H9 (cell line): ENCODE measurements at regions not wholly inside any gene's neighbourhood (a gene's known extent, or its start where the extent isn't known, plus 50 kb on each side); places are given as distances from the start of the nearest gene placed in this dataset.

Experiments
- DNase-seq: peaks from one replicate; pipeline ENCODE4 v3.0.0-alpha.2; 2017
- H2AFZ ChIP-seq: one replicate; pipeline ENCODE4 v1.6.1; 2013; ENCODE audit warnings: mild to moderate bottlenecking, low read length, control low read depth, moderate library complexity
- H2AK5ac ChIP-seq: 2 replicates; pipeline ENCODE4 v1.6.1; 2013; ENCODE audit warnings: low read length, control low read depth, mixed read lengths; ENCODE audit not compliant: insufficient read length
- H2BK120ac ChIP-seq: one replicate; pipeline ENCODE4 v1.6.1; 2013; ENCODE audit warnings: low read depth, mild to moderate bottlenecking, low read length, control low read depth, inconsistent platforms; ENCODE audit not compliant: poor library complexity, severe bottlenecking
- H2BK12ac ChIP-seq: 2 replicates; pipeline ENCODE4 v1.6.1; 2013; ENCODE audit warnings: low read length, control low read depth, mixed read lengths, low read depth; ENCODE audit not compliant: insufficient read length
- H2BK15ac ChIP-seq: 2 replicates; pipeline ENCODE4 v1.6.1; 2013; ENCODE audit warnings: low read depth, low read length, control low read depth
- H2BK20ac ChIP-seq: one replicate; pipeline ENCODE4 v1.6.1; 2013; ENCODE audit warnings: low read depth, mild to moderate bottlenecking, low read length, control low read depth, inconsistent platforms; ENCODE audit not compliant: poor library complexity, severe bottlenecking
- H2BK5ac ChIP-seq: 2 replicates; pipeline ENCODE4 v1.6.1; 2013; ENCODE audit warnings: low read length, control low read depth, mixed read lengths; ENCODE audit not compliant: insufficient read length
- H3K14ac ChIP-seq: 2 replicates; pipeline ENCODE4 v1.6.1; 2013; ENCODE audit warnings: low read length, control low read depth; ENCODE audit not compliant: insufficient read depth
- H3K18ac ChIP-seq: 2 replicates; pipeline ENCODE4 v1.6.1; 2013; ENCODE audit warnings: low read depth, mild to moderate bottlenecking, mixed read lengths, low read length, control low read depth; ENCODE audit not compliant: insufficient read length
- H3K23ac ChIP-seq: 2 replicates; pipeline ENCODE4 v1.6.1; 2013; ENCODE audit warnings: low read length, control low read depth, mixed read lengths, low read depth; ENCODE audit not compliant: insufficient read length
- H3K23me2 ChIP-seq: 2 replicates; pipeline ENCODE4 v1.6.1; 2013; ENCODE audit warnings: low read depth, mild to moderate bottlenecking, mixed read lengths, low read length, control low read depth; ENCODE audit not compliant: insufficient read length, poor library complexity, severe bottlenecking
- H3K27ac ChIP-seq: 2 replicates; pipeline ENCODE4 v1.5.1; 2013; ENCODE audit warnings: low read length, control low read depth, mixed read lengths, low read depth; ENCODE audit not compliant: insufficient read length
- H3K27me3 ChIP-seq: 2 replicates; pipeline ENCODE4 v1.6.1; 2013; ENCODE audit warnings: low read length, control low read depth, inconsistent platforms; ENCODE audit not compliant: insufficient read depth
- H3K4ac ChIP-seq: 2 replicates; pipeline ENCODE4 v1.6.1; 2013; ENCODE audit warnings: low read depth, mild to moderate bottlenecking, control low read depth, inconsistent platforms, low read length, moderate library complexity
- H3K4me1 ChIP-seq: 2 replicates; pipeline ENCODE4 v1.6.1; 2013; ENCODE audit warnings: low read length, control low read depth, inconsistent platforms; ENCODE audit not compliant: insufficient read depth
- H3K4me2 ChIP-seq: 2 replicates; pipeline ENCODE4 v1.6.1; 2013; ENCODE audit warnings: low read length, control low read depth, mixed read lengths; ENCODE audit not compliant: insufficient read length, insufficient read depth
- H3K56ac ChIP-seq: 2 replicates; pipeline ENCODE4 v1.6.1; 2013; ENCODE audit warnings: low read depth, mild to moderate bottlenecking, mixed read lengths, low read length, control low read depth; ENCODE audit not compliant: insufficient read length
- H3K79me1 ChIP-seq: 2 replicates; pipeline ENCODE4 v1.6.1; 2013; ENCODE audit warnings: low read depth, mild to moderate bottlenecking, moderate library complexity, low read length, control low read depth, inconsistent platforms; ENCODE audit not compliant: insufficient read depth, poor library complexity, severe bottlenecking
- H3K79me2 ChIP-seq: 2 replicates; pipeline ENCODE4 v1.6.1; 2013; ENCODE audit warnings: low read length, control low read depth, inconsistent platforms; ENCODE audit not compliant: insufficient read depth
- H3K9ac ChIP-seq: 2 replicates; pipeline ENCODE4 v1.6.1; 2013; ENCODE audit warnings: low read length, control low read depth, mixed read lengths; ENCODE audit not compliant: insufficient read length; ENCODE audit errors: extremely low read depth
- H3K9me3 ChIP-seq: one replicate; pipeline ENCODE4 v1.6.1; 2013; ENCODE audit warnings: low read depth, low read length, inconsistent platforms; ENCODE audit not compliant: control insufficient read depth
- H3T11ph ChIP-seq: one replicate; pipeline ENCODE4 v1.6.1; 2013; ENCODE audit warnings: mild to moderate bottlenecking, low read length, control low read depth, inconsistent platforms
- H4K20me1 ChIP-seq: one replicate; pipeline ENCODE4 v1.6.1; 2013; ENCODE audit not compliant: control insufficient read depth, insufficient read length, insufficient read depth
- H4K5ac ChIP-seq: 2 replicates; pipeline ENCODE4 v1.6.1; 2013; ENCODE audit warnings: low read depth, mild to moderate bottlenecking, mixed read lengths, low read length, control low read depth; ENCODE audit not compliant: insufficient read length
- H4K8ac ChIP-seq: replicated peaks from 2 replicates; pipeline ENCODE4 v1.6.1; 2013; ENCODE audit warnings: low read length, control low read depth, mixed read lengths, low read depth; ENCODE audit not compliant: insufficient read length
- H4K91ac ChIP-seq: 2 replicates; pipeline ENCODE4 v1.6.1; 2013; ENCODE audit warnings: low read depth, mild to moderate bottlenecking, moderate library complexity, mixed read lengths, low read length, control low read depth; ENCODE audit not compliant: insufficient read length
- H3K27ac Mint-ChIP-seq, 3 experiments: 2 replicates in 2 of 3; 3 replicates in 1 of 3; pipeline ENCODE4 v1.8.0; 2020 to 2021; ENCODE audit warnings: mixed read lengths in 3 of 3, mild to moderate bottlenecking in 1 of 3, moderate library complexity in 1 of 3
- H3K27me3 Mint-ChIP-seq: 2 replicates; pipeline ENCODE4 v1.8.0; 2021; ENCODE audit warnings: low read depth, mild to moderate bottlenecking, moderate library complexity, mixed read lengths
- H3K36me3 Mint-ChIP-seq, 3 experiments: 2 replicates in 2 of 3; 3 replicates in 1 of 3; pipeline ENCODE4 v1.8.0; 2020 to 2021; ENCODE audit warnings: low read depth in 3 of 3, mixed read lengths in 3 of 3; ENCODE audit not compliant: insufficient read depth in 1 of 3
- H3K4me1 Mint-ChIP-seq, 2 experiments: 2 replicates each; pipeline ENCODE4 v1.8.0; 2020; ENCODE audit warnings: mixed read lengths in 2 of 2
- H3K4me3 Mint-ChIP-seq, 2 experiments: 2 replicates in 1 of 2; 3 replicates in 1 of 2; pipeline ENCODE4 v1.8.0; 2020 to 2021; ENCODE audit warnings: mild to moderate bottlenecking in 2 of 2, mixed read lengths in 2 of 2, moderate library complexity in 1 of 2
- H3K9me3 Mint-ChIP-seq, 2 experiments: 2 replicates in 1 of 2; 3 replicates in 1 of 2; pipeline ENCODE4 v1.8.0; 2020; ENCODE audit warnings: mild to moderate bottlenecking in 2 of 2, mixed read lengths in 2 of 2, moderate library complexity in 1 of 2
- WGBS: extraction: QIAGEN DNeasy Blood & Tissue Kit; methylation state at CpG from one replicate; pipeline ENCODE4 v1.1.7; 2013; ENCODE audit warnings: missing lambda C conversion rate, low lambda C conversion rate, mixed read lengths; ENCODE audit not compliant: insufficient read length; ENCODE audit errors: extremely low coverage; 5-methylcytosine and 5-hydroxymethylcytosine counted together
- TF ChIP-seq, protein P1 (sequence below): fragments of 200-600 bp; sonication (generic); conservative IDR thresholded peaks from 3 replicates; pipeline ENCODE4 v1.8.0; 2021; ENCODE audit warnings: antibody characterized with exemption, mild to moderate bottlenecking

DNA sequence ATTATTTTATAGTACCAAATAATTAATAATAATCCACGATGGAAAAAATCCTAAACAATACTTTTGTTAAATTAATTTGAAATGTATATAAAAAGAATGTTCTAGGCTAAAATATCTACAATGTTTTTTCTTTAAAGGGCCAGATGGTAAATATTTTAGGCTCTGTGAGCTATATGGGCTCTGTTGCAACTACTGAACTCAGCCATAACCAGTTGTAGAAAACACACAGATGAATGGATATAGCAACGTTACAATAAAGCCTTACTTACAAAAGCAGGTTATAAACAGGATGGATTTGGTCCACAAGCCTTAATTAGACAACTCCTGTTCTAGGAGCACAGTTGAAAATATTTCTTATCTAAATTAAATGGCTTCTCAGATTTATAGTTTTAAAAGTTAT, 245.2 kb downstream of the KCNC2 start:
- H3K36me3 Mint-ChIP-seq, result no peaks in the 10 kb centered on the region
- Histone ChIP-seq H2AK5ac (no peak overlapping the region), H3K23ac (no peak overlapping the region), H4K8ac (no peak overlapping the region), H2BK5ac (no peak overlapping the region), H2AFZ (no peak overlapping the region), H3K4ac (no peak overlapping the region), H4K5ac (no peak overlapping the region), H3K18ac (no peak overlapping the region), H3K56ac (no peak overlapping the region), H3K9ac (no peak overlapping the region), H2BK15ac (no peak overlapping the region), H2BK20ac (no peak overlapping the region), H2BK12ac (no peak overlapping the region), H4K91ac (no peak overlapping the region), H3K79me2 (no peaks in the 10 kb centered on the region), H3K27ac (no peak overlapping the region), H3K14ac (no peak overlapping the region), H2BK120ac (no peak overlapping the region), H3K4me1 (no peaks in the 10 kb centered on the region), H3K23me2 (no peaks in the 10 kb centered on the region), H3K79me1 (no peaks in the 10 kb centered on the region), H3K27me3 (no peaks in the 10 kb centered on the region), H3K9me3 (no peaks in the 10 kb centered on the region), H4K20me1 (no peaks in the 10 kb centered on the region), H3T11ph (no peak overlapping the region), H3K4me2 (no peak overlapping the region)
- no peaks in the 10 kb centered on the region for H3K27me3 Mint-ChIP-seq
- TF ChIP-seq, protein P1, sequence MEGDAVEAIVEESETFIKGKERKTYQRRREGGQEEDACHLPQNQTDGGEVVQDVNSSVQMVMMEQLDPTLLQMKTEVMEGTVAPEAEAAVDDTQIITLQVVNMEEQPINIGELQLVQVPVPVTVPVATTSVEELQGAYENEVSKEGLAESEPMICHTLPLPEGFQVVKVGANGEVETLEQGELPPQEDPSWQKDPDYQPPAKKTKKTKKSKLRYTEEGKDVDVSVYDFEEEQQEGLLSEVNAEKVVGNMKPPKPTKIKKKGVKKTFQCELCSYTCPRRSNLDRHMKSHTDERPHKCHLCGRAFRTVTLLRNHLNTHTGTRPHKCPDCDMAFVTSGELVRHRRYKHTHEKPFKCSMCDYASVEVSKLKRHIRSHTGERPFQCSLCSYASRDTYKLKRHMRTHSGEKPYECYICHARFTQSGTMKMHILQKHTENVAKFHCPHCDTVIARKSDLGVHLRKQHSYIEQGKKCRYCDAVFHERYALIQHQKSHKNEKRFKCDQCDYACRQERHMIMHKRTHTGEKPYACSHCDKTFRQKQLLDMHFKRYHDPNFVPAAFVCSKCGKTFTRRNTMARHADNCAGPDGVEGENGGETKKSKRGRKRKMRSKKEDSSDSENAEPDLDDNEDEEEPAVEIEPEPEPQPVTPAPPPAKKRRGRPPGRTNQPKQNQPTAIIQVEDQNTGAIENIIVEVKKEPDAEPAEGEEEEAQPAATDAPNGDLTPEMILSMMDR, result no peak
- no peaks in the 10 kb centered on the region for H3K9me3 Mint-ChIP-seq
- WGBS, result no CpG with 5 or more reads among the region's 2 CpGs
- no peak overlapping the region for H3K4me3 Mint-ChIP-seq
- no peak for DNase-seq
- no peak overlapping the region for H3K27ac Mint-ChIP-seq
- no peaks in the 10 kb centered on the region for H3K4me1 Mint-ChIP-seq
